Stimulated activated CD4-positive, alpha-beta T cell treated with anti-CD3 and anti-CD28 coated beads, TNF-alpha, amount 100 ng/mL, for 48 hours (primary cell): ENCODE measurements at regions not wholly inside any gene's neighbourhood (a gene's known extent, or its start where the extent isn't known, plus 50 kb on each side); places are given as distances from the start of the nearest gene placed in this dataset.
"Not testable (repeated sequence)": the region's sequence is repeated elsewhere in the genome, so short reads cannot be mapped to it uniquely, and the experiment has no call there.

Experiments used
- DNase-seq, 3 donors: peaks; one replicate each; pipeline ENCODE4 v3.0.0-alpha.2; 2020; ENCODE audit warnings: low read depth in 3 of 3

DNA sequence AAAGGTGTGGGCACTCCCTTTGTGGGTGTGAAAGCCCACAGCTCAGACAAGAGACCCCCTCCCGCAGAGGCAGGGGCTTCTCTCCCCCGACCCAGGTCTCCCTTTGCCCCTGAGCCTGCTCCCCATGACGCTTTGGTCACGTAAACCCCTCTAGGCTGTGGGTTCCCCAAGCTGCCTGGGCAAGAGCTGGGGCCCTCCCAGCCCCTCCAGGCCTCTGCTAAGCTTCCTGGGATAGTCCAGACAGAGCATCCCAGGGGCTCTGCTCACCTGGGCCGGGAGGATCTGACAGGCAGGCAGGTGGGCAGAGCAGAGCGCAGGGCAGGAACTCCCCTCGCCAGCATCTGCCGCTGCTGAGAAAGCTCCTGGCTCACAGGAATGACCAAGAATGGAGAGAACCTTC is 177.3 kb downstream of the BANP start:
- no peak for DNase-seq

- not testable (repeated sequence) for DNase-seq
Measured at GRCh38 chr16:88129133-88129532, 177.9 kb downstream of the BANP start.

DNA sequence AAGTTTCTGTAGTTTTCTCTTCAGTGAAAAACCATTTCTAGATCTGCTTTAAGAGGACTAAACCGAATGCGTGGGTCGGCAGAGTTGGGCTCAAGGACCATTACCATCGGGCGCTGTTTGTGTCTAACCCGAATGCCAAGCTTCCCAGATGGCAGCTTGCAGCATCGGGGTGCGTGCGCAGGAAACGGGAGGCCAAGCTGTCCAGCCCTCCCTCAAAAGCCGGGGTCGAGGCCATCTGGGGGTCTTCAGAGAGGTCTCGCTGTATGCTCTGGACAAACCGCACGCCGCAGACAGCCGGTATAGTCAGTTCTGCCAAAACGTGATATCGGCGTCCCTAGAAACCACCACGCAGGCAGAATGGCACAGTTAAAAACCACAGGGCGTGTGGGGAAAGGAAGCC is 178.8 kb downstream of the BANP start:
- DNase-seq: no peak

DNA sequence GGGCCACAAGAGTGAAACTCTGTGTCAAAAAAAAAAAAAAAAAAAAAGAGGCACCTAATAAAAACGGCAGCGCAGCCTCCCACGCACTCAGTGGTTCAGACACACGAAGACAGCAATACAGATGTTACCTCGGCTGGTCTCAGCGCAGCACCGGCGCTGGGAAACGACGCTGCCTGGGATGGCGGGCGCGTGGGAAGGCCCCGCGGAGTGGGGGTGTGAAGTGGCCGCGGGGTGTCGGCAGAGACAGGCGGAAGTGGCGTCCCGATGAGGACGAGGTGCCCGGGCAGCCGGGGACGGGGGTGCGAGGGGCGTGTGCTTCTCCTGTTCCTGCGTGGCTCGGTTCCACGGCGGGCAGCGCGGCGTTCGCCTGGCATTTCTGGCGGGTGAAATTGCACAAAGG is 179.4 kb downstream of the BANP start:
- DNase-seq: no peak

GRCh38 chr16:88131256-88131655 is 180.0 kb downstream of the BANP start:
- DNase-seq: no peak

DNA sequence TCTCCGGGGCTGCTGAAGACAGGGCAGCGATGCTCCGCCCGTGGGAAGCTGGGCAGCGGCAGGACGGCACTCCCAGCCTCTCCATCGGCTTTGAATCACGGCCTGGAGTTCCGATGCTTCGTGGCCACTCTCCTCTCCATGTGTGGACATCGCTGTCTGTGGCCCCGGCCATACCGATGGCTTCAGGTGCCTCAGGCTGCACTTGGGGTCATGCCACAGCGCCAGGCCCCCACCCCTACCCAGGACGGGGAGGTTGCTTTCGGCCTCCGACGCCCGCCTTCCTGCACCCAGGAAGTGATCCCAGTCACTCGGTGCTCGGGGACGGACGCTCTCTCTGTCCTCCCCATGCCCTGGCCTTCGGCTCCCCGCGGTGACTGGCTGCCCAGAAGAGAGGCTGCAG is 180.7 kb downstream of the BANP start:
- no peak for DNase-seq

DNA sequence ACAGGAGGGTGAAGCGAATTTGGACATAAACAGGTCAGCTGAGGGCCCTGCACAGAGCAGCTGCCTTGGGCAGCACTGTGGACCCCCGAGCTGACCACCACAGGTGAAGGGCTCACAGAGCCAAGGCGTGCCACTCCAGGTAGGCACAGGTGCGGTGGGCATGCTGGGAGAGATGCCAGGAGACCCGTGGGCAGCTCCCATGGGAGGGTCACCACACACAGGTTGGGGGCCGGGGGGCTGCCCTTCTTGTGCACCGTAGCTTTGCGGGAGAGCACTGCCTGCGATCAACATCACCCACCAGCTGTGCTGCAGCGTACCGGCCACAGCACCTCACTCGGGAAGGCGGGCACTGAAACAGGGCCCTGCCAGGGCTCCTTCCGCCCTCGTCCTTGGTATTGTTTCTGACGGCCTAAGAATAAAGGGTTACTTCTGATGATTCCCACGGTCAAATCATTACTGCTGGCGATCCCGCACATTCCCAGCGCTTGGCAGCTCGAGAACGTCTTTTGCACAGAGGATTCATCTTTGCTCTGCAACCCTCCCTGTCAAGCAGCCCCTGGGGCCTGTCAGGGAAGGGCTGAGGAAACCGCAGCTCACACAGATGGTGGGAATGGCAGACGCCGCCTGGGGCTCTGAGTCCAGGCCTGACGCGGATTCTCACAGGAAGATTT is 181.7 kb downstream of the BANP start:
- no peak for DNase-seq

DNA sequence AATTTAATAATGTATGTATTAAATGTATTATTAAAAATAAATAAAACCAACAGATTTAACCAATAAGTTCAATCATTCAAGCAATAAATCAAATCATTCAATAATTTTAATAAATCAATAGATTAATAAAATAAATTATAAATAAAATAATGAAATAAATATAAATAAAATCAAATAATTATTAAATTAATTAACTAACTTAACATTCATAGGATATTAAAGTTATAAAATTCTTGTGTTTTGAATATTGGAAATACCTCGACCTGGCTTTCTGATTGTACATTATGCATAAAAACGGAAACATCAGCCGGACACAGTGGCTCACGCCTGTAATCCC is 182.2 kb downstream of the BANP start:
- DNase-seq: no peak

DNA sequence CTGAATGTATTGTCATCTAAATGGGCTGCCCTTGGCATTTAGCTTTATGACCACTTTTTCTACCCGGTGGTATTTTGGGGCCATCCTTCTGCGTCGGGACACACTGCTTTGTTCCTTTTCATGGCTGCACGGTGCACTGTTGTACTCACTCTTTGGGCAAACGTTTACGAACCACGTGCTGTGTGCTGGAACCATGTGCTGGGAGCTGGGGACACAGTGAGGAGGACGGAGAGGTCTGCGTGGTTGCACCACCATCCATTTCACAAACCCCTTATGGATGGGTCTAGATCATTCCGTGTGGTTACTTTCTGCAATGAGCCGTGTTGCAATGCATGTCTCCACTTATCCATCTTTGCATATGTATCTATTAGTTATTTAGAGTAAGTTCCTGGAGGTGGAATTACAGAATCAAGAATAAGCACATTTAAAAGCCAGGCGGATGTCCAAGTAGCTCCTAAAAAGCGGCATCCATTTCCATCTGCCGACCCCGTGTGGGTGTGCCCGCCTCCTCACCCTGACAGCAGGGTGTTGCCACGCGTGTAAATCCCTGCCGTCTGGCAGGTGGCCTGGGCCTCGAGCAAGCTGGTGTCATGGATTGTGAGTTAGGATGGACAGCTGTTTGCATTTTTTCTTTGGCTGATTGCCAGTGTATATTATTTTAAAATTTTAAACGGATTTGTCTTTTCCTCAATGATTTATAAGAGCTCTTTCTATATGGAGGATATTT is 183.1 kb downstream of the BANP start:
- not testable (repeated sequence) for DNase-seq

DNA sequence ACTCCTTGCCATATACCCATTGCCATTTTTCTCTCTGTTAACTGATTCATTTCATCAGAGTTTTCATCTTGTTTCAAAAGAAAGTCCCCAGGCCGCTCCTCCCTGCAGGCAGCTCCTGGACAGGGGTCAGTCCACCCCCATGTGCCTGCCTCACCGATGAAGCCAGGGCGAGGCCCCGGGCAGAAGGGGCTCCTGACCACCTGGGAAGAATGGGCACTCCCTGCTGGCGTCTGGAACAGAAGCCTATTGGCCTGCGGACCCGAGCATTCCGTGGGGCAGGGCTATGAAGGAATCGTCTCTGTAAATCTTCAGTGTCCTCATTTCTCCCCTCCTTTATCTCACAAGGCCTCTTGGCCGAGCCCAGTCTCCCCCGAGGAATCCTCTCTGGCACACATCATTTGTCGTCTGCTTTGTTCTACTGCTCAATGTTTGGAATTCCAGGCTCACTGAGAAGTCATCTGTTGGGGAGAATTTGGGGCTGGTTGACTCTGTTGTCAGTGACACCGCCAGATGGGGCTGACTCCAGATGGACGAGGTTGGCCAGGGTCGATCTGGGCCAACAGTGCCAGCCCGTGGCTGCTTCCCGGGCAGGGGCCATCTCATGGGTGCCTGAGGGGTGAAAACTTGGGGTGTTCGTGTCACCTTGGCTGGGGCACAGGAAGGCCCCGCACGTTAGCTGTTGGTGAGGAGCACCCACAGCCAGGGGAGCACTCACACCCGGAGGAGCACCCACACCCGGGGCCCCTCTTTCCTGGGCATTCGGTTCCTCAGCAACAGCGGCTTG is 183.9 kb downstream of the BANP start:
- DNase-seq: not testable (repeated sequence)

DNA sequence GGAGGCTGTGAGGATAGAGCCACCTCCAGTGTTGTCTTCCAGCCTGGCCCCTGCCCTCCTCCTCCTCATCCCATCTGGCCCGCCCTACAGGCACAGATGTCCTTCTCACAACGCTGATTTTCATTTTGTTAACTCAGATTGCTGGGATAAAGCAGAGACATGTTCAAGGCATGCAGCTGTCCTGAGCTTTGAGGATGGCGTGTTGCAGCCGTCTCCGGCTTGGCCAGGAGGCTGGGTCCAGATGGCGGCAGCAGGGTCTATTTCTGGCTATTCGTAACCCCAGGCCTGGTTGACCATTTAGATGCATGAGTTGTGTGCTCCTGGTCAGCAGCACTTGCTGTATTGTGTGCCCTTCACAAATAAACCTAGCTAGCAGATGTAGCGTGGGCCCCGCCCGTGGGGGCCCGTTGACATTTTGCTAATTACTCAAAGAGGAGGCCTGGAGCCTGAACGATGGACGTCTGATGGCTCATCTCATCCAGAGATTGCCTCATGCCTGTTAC is 185.0 kb downstream of the BANP start:
- DNase-seq: not testable (repeated sequence)

- not testable (repeated sequence) for DNase-seq
Measured at GRCh38 chr16:88136939-88137338, 185.7 kb downstream of the BANP start.

DNA sequence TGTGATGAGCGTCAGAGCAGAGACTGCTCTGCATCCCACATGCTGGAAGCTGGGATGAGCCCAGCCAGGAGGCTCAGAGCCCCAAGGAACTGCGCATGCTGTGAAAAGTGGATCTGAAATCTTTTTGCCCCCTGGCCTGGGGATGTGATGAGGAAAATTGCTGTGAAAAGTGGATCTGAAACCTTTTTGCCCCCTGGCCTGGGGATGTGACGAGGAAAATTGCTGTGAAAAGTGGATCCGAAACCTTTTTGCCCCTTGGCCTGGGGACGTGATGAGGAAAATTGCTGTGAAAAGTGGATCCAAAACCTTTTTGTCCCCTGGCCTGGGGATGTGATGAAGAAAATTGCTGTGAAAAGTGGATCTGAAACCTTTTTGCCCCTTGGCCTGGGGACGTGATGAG is 187.9 kb downstream of the BANP start:
- not testable (repeated sequence) for DNase-seq

GRCh38 chr16:88140195-88140594 is 189.0 kb downstream of the BANP start:
- DNase-seq: not testable (repeated sequence)

GRCh38 chr16:88141580-88141979 is 190.3 kb downstream of the BANP start:
- no peak for DNase-seq

- not testable (repeated sequence) for DNase-seq
Measured at GRCh38 chr16:88142056-88142935, 191.1 kb downstream of the BANP start.

DNA sequence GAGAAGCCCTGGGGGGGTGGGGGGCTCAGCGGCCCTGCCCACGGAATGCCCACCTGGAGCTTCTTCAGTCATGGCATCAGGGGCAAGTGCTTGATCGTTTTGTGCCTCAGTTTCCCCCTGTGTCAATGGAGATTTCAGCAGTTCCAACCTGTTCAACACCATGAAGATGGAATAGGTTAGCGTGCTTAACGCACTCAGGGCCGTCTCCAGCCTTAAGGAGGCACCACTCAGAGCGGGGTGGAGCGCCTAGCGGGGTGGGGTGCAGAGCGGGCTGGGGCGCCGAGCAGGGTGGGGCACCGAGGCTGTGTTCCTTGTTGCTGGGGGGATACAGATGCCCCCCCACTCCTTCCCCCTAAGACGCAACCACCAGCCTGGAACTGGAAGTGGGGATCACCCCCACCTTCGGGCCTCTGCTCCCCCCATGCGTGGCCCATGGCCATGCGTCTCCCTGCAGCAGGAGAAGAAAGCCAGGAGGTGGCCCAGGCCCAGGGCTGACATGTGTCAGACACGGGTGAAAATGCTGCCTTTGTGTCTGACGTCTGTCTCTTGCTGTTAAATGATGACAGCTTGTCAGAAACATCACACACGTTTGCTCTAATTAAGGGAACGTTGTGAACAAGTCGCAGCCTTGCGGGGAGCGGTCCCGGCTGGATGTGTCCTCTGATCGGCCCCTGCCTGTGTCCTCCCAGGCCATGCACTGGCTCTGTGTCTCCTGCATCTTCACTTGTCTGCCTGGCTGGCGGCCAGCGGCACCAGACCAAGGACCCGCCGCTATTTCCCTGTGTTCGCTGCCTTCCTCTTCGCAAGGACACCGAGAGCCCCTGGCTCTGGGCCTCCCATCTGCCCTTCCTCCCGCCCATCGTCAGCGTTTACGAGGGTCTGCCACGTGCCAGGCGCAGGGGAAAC is 192.1 kb downstream of the BANP start:
- not testable (repeated sequence) for DNase-seq

- no peak for DNase-seq
Measured at GRCh38 chr16:88144028-88144511, 192.8 kb downstream of the BANP start.

GRCh38 chr16:88145376-88145775 is 194.1 kb downstream of the BANP start:
- DNase-seq: not testable (repeated sequence)

GRCh38 chr16:88145824-88146405 is 194.7 kb downstream of the BANP start:
- DNase-seq: not testable (repeated sequence)
